NCI-H2171 treated with DMSO at 0.1 percent for 48 hours (cell line): ENCODE measurements at regions not wholly inside any gene's neighbourhood (a gene's known extent, or its start where the extent isn't known, plus 50 kb on each side); places are given as distances from the start of the nearest gene placed in this dataset.
"Not testable (repeated sequence)": the region's sequence is repeated elsewhere in the genome, so short reads cannot be mapped to it uniquely, and the experiment has no call there.

Experiments
- DNase-seq: peaks from one replicate; lab custom pipeline; 2025; lab: John Stamatoyannopoulos, UW

GRCh38 chr10:3932597-3933375 is 147.8 kb upstream of the KLF6 start:
- no peak for DNase-seq

GRCh38 chr10:3931901-3932300 is 146.9 kb upstream of the KLF6 start:
- no peak for DNase-seq

GRCh38 chr10:3931224-3931623 is 146.2 kb upstream of the KLF6 start:
- no peak for DNase-seq

GRCh38 chr10:3928569-3928968 is 143.6 kb upstream of the KLF6 start:
- DNase-seq, result no peak

- no peak for DNase-seq
Observed at GRCh38 chr10:3928078-3928477, 143.1 kb upstream of the KLF6 start.

- DNase-seq, result no peak
Observed at GRCh38 chr10:3926675-3927525, 141.9 kb upstream of the KLF6 start.

GRCh38 chr10:3926258-3926657 is 141.2 kb upstream of the KLF6 start:
- DNase-seq, result no peak

GRCh38 chr10:3925184-3925583 is 140.2 kb upstream of the KLF6 start:
- no peak for DNase-seq

- no peak for DNase-seq
Observed at GRCh38 chr10:3924344-3924743, 139.3 kb upstream of the KLF6 start.

GRCh38 chr10:3923033-3923432 is 138.0 kb upstream of the KLF6 start:
- no peak for DNase-seq

GRCh38 chr10:3919709-3920308 is 134.8 kb upstream of the KLF6 start:
- DNase-seq, result no peak

GRCh38 chr10:3917392-3917791 is 132.4 kb upstream of the KLF6 start:
- DNase-seq, result not testable (repeated sequence)

- no peak for DNase-seq
Observed at GRCh38 chr10:3914733-3915132, 129.7 kb upstream of the KLF6 start.

- no peak for DNase-seq
Observed at GRCh38 chr10:3911713-3912442, 126.9 kb upstream of the KLF6 start.

GRCh38 chr10:3911241-3911640 is 126.2 kb upstream of the KLF6 start:
- no peak for DNase-seq

GRCh38 chr10:3909339-3909738 is 124.3 kb upstream of the KLF6 start:
- DNase-seq, result no peak

- DNase-seq, result no peak
Observed at GRCh38 chr10:3908183-3908582, 123.2 kb upstream of the KLF6 start.

- no peak for DNase-seq
Observed at GRCh38 chr10:3907514-3907913, 122.5 kb upstream of the KLF6 start.

GRCh38 chr10:3906511-3907111 is 121.6 kb upstream of the KLF6 start:
- no peak for DNase-seq

- DNase-seq, result no peak
Observed at GRCh38 chr10:3904419-3904960, 119.5 kb upstream of the KLF6 start.

GRCh38 chr10:3902809-3903410 is 117.9 kb upstream of the KLF6 start:
- DNase-seq, result no peak
